HCT116 (cell line): ENCODE measurements at regions not wholly inside any gene's neighbourhood (a gene's known extent, or its start where the extent isn't known, plus 50 kb on each side); places are given as distances from the start of the nearest gene placed in this dataset.

Experiments used
- ATAC-seq: fragments of 200-7000 bp; cut with Tn5 transposase; 2 replicates; pipeline ENCODE4 v1.9.1; 2020; ENCODE audit warnings: mild to moderate bottlenecking, moderate library complexity
- BruUV-seq: library from RNA; stranded (reverse); fragments of 400-500 nt; replicated peaks from 2 replicates; lab custom pipeline; 2021; lab: Mats Ljungman, UMichigan
- CTCF ChIA-PET: fragments of 300-600 bp; sonication (Branson Sonifier 250); formaldehyde crosslinking; loops from one replicate; lab custom pipeline; 2021; ENCODE audit warnings: antibody characterized with exemption; lab: Charles Lee
- POLR2A ChIA-PET: fragments of 300-600, 350-600 bp; sonication (Branson Sonifier 250); formaldehyde crosslinking; loops from one replicate; lab custom pipeline; 2021; ENCODE audit warnings: antibody characterized with exemption; lab: Charles Lee
- RAD21 ChIA-PET, 2 experiments: fragments of 300-600 bp; sonication (Branson Sonifier 250); formaldehyde crosslinking; loops; one replicate each; lab custom pipeline; 2023; ENCODE audit warnings: low total read pairs in 2 of 2; ENCODE audit not compliant: uncharacterized antibody in 2 of 2, unreplicated experiment in 2 of 2, low non-redundant PET in 1 of 2; lab: Charles Lee
- DNase-seq: peaks from one replicate; pipeline ENCODE4 v3.0.0-alpha.2; 2010; ENCODE audit warnings: low read depth, low spot score
- H2AFZ ChIP-seq: fragments of 200-600 bp; shearing (Covaris generic), sonication (generic); 2 replicates; pipeline ENCODE4 v1.6.1; 2017; ENCODE audit warnings: low read depth, mixed run types, mixed read lengths, antibody characterized with exemption, low read length; ENCODE audit not compliant: poor library complexity, severe bottlenecking
- H3K27ac ChIP-seq: 2 replicates; pipeline ENCODE4 v1.5.1; 2012; ENCODE audit warnings: low read depth, low read length
- H3K27me3 ChIP-seq: fragments of 200-600 bp; sonication (generic); 2 replicates; pipeline ENCODE4 v1.6.1; 2016; ENCODE audit warnings: mixed run types, low read length, mixed read lengths; ENCODE audit not compliant: insufficient read depth
- H3K36me3 ChIP-seq, 2 experiments: fragments of 200-500 bp in 1 of 2; fragments of 200-600 bp in 1 of 2; sonication (Bioruptor generic) in 1 of 2; sonication (generic) in 1 of 2; 2 replicates each; pipeline versions ENCODE4 v1.5.1 to v1.6.1; 2014 to 2016; ENCODE audit warnings: low read length in 2 of 2, inconsistent platforms in 1 of 2, mixed read lengths in 1 of 2, mixed run types in 1 of 2; ENCODE audit not compliant: insufficient read depth in 2 of 2, control insufficient read depth in 1 of 2
- H3K4me1 ChIP-seq, 2 experiments: fragments of 200-600 bp in 1 of 2; sonication (generic) in 1 of 2; 2 replicates each; pipeline versions ENCODE4 v1.5.1 to v1.6.1; 2012 to 2017; ENCODE audit warnings: low read length in 2 of 2, inconsistent platforms in 1 of 2, mild to moderate bottlenecking in 1 of 2, mixed read lengths in 1 of 2, mixed run types in 1 of 2, moderate library complexity in 1 of 2; ENCODE audit not compliant: insufficient read depth in 2 of 2, control insufficient read depth in 1 of 2
- H3K4me2 ChIP-seq: fragments of 200-600 bp; sonication (generic); 2 replicates; pipeline ENCODE4 v1.6.1; 2017; ENCODE audit warnings: mixed run types, low read length, mixed read lengths
- H3K4me3 ChIP-seq, 2 experiments: fragments of 200-600 bp in 1 of 2; sonication (generic) in 1 of 2; replicated peaks in 1 of 2; 2 replicates each; pipeline ENCODE4 v1.5.1; 2011 to 2016; ENCODE audit warnings: low read length in 2 of 2, control low read depth in 1 of 2, low read depth in 1 of 2, mild to moderate bottlenecking in 1 of 2, mixed read lengths in 1 of 2, mixed run types in 1 of 2
- H3K79me2 ChIP-seq: fragments of 200-600 bp; sonication (generic); 2 replicates; pipeline ENCODE4 v1.6.1; 2017; ENCODE audit warnings: mild to moderate bottlenecking, mixed run types, low read length, moderate library complexity, mixed read lengths; ENCODE audit not compliant: insufficient read depth
- H3K9ac ChIP-seq: fragments of 200-600 bp; sonication (generic); 2 replicates; pipeline ENCODE4 v1.6.1; 2016; ENCODE audit warnings: low read length, mixed read lengths
- H3K9me2 ChIP-seq: fragments of 200-600 bp; sonication (generic), shearing (Covaris generic); 2 replicates; pipeline ENCODE4 v1.6.1; 2017; ENCODE audit warnings: mixed run types, mild to moderate bottlenecking, moderate library complexity; ENCODE audit not compliant: insufficient read depth
- H3K9me3 ChIP-seq, 2 experiments: fragments of 200-500 bp in 1 of 2; fragments of 200-600 bp in 1 of 2; sonication (Bioruptor generic) in 1 of 2; sonication (generic) in 1 of 2; 2 replicates each; pipeline ENCODE4 v1.6.1; 2014 to 2017; ENCODE audit warnings: low read length in 2 of 2, mixed read lengths in 2 of 2, inconsistent platforms in 1 of 2, low read depth in 1 of 2, mild to moderate bottlenecking in 1 of 2, mixed run types in 1 of 2, moderate library complexity in 1 of 2; ENCODE audit not compliant: control insufficient read depth in 1 of 2, insufficient read depth in 1 of 2
- H4K20me1 ChIP-seq: fragments of 200-600 bp; sonication (generic), shearing (Covaris generic); 2 replicates; pipeline ENCODE4 v1.6.1; 2017; ENCODE audit warnings: mixed run types, mild to moderate bottlenecking, moderate library complexity; ENCODE audit not compliant: insufficient read depth
- CEBPB ChIP-seq: IDR thresholded peaks from 2 replicates; pipeline ENCODE4 v1.6.1; 2012; ENCODE audit warnings: low read depth
- ELF1 ChIP-seq: IDR thresholded peaks from 2 replicates; pipeline ENCODE4 v1.6.1; 2012; ENCODE audit warnings: low read depth, borderline replicate concordance
- FOSL1 ChIP-seq: IDR thresholded peaks from 2 replicates; pipeline ENCODE4 v1.6.1; 2012; ENCODE audit warnings: low read depth
- SRF ChIP-seq: IDR thresholded peaks from 2 replicates; pipeline ENCODE4 v1.6.1; 2012; ENCODE audit warnings: low read depth
- TCF7L2 ChIP-seq: IDR thresholded peaks from 2 replicates; pipeline ENCODE4 v1.7.0; 2011; ENCODE audit warnings: borderline replicate concordance, inconsistent platforms; ENCODE audit not compliant: insufficient read depth, insufficient read length; ENCODE audit errors: extremely low read depth
- YY1 ChIP-seq: IDR thresholded peaks from 2 replicates; pipeline ENCODE4 v1.6.1; 2011; ENCODE audit warnings: low read length, low read depth, moderate library complexity, mild to moderate bottlenecking; ENCODE audit not compliant: insufficient replicate concordance; ENCODE audit errors: extremely low read depth
- ZFX ChIP-seq: fragments of 450-650 bp; IDR thresholded peaks from 2 replicates; pipeline ENCODE4 v1.6.1; 2017
- ZNF274 ChIP-seq: fragments of 200-500 bp; sonication (Bioruptor generic); IDR thresholded peaks from 2 replicates; pipeline ENCODE4 v1.6.1; 2014; ENCODE audit warnings: mild to moderate bottlenecking, low read depth, low read length, inconsistent platforms
- intact Hi-C: fragments of 100-400 bp; cut with micrococcal nuclease; formaldehyde crosslinking; loops from 2 replicates; pipeline ENCODE4 v1.10.0; 2022

- H3K27ac ChIP-seq: no peak overlapping the region
- POLR2A ChIA-PET: no interaction called here
- no peaks in the 10 kb centered on the region for H3K79me2 ChIP-seq
- H3K4me1 ChIP-seq: peaks cover 0 to 9% of the 10 kb centered on the region in 2 experiments; a peak in 2 of 4 replicates
- TF ChIP-seq TCF7L2 (no peak), FOSL1 (no peak), ZNF274 (no peak), ZFX (no peak), YY1 (no peak), SRF (no peak)
- H3K4me3 ChIP-seq: no peak overlapping the region
- no peaks in the 10 kb centered on the region for H3K36me3 ChIP-seq
- DNase-seq (no peak), ATAC-seq (no peak)
- H3K4me2 ChIP-seq: no peak overlapping the region
- no peaks in the 10 kb centered on the region for H4K20me1 ChIP-seq
- no peaks in the 10 kb centered on the region for H3K9me2 ChIP-seq
- H3K9ac ChIP-seq: no peak overlapping the region
- H2AFZ ChIP-seq: no peak overlapping the region
- no peaks in the 10 kb centered on the region for H3K27me3 ChIP-seq
- RAD21 ChIA-PET: no interaction called here
- no TSS peak for BruUV-seq
- CTCF ChIA-PET: interaction anchor here (1.6 kb wide), 1 partner anchor 17 kb away, joined by 4 read pairs; no protein-coding TSS in a partner anchor
- intact Hi-C loops: no loop called here
- H3K9me3 ChIP-seq: no peaks in the 10 kb centered on the region
These were observed 114.7 kb upstream of the NGF start for GRCh38 chr1:115452600-115453329.

DNA sequence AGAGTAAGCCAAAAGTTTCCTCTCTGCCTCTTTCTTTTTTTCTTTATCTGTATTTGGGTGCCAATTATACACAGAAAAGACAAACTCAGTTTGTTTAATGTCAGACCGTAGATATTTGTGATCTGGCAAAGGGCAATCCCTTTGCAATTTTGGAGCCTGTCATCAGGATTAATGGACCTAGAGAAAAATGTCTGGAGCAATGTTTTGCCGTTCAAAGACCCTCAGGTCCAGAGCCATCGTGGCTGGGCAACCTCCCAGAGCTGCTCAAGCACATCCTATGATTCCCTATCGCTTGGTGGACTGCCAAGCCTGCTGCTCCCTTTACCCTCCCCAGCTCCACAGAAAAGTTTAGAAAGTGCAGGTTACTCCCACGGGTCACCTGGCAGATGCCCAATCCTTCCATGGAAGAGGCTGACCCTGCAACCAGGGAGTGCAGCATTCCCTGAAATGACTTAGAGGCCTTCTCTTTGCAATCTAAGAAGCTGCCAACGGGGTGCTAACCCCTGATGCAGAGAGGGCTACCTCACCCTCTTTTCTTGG, 112.5 kb upstream of the NGF start:
- CTCF ChIA-PET: no interaction called here
- no peak overlapping the region for H3K9ac ChIP-seq
- no peak overlapping the region for H3K4me2 ChIP-seq
- no peaks in the 10 kb centered on the region for H3K79me2 ChIP-seq
- intact Hi-C loops: no loop called here
- no peak for TF ChIP-seq ELF1
- TF ChIP-seq CEBPB: no peak
- no peak for TF ChIP-seq SRF
- TF ChIP-seq ZNF274: no peak
- H3K4me1 ChIP-seq: no peaks in the 10 kb centered on the region
- ATAC-seq: no peak
- no peaks in the 10 kb centered on the region for H3K9me3 ChIP-seq
- H3K27me3 ChIP-seq: no peaks in the 10 kb centered on the region
- RAD21 ChIA-PET: no interaction called here
- no peaks in the 10 kb centered on the region for H3K36me3 ChIP-seq
- H4K20me1 ChIP-seq: no peaks in the 10 kb centered on the region
- H3K27ac ChIP-seq: no peak overlapping the region
- H3K9me2 ChIP-seq: no peaks in the 10 kb centered on the region
- no peak overlapping the region for H2AFZ ChIP-seq
- no peak for DNase-seq
- no TSS peak for BruUV-seq
- POLR2A ChIA-PET: no interaction called here
- no peak overlapping the region for H3K4me3 ChIP-seq
